ENCODE measurements at regions not wholly inside any gene's neighbourhood (a gene's known extent, or its start where the extent isn't known, plus 50 kb on each side); places are given as distances from the start of the nearest gene placed in this dataset.

GRCh38 chr3:54071601-54072000, 50.8 kb upstream of the CACNA2D3 start:
- H3K27me3 ChIP-seq (ENCODE audit: control insufficient read depth, insufficient read depth, low read length) = no peaks in the 10 kb centered on the region
- ChIA-PET CTCF (no interaction called here), POLR2A (no interaction called here)
- DNase-seq (ENCODE audit: low read depth) = no peak
- no peak for TF ChIP-seq CTCF (IDR thresholded peaks at IDR 0.05; ENCODE audit: insufficient read depth, low read depth, low read length)
- H3K4me3 ChIP-seq (ENCODE audit: low read depth, low read length) = no peak overlapping the region
- H3K36me3 ChIP-seq (ENCODE audit: control insufficient read depth, insufficient read depth, low read length) = no peaks in the 10 kb centered on the region

- H3K27me3 ChIP-seq (ENCODE audit: control insufficient read depth, insufficient read depth, low read length) = no peaks in the 10 kb centered on the region
- ChIA-PET POLR2A (no interaction called here), CTCF (no interaction called here)
- no peak for TF ChIP-seq CTCF (IDR thresholded peaks at IDR 0.05; ENCODE audit: insufficient read depth, low read depth, low read length)
- H3K4me3 ChIP-seq (ENCODE audit: low read depth, low read length) = no peak overlapping the region
- H3K36me3 ChIP-seq (ENCODE audit: control insufficient read depth, insufficient read depth, low read length) = no peaks in the 10 kb centered on the region
- no peak for DNase-seq (ENCODE audit: low read depth)
These were observed 52.4 kb upstream of the CACNA2D3 start for GRCh38 chr3:54069961-54070360.

GRCh38 chr3:54067055-54067698, 55.2 kb upstream of the CACNA2D3 start:
- no peak for DNase-seq (ENCODE audit: low read depth)

GRCh38 chr3:54066253-54066652, 56.1 kb upstream of the CACNA2D3 start:
- POLR2A ChIA-PET = no interaction called here
- TF ChIP-seq CTCF (IDR thresholded peaks at IDR 0.05; ENCODE audit: insufficient read depth, low read depth, low read length) = no peak
- Histone ChIP-seq H3K4me3 (ENCODE audit: low read depth, low read length) (no peak overlapping the region), H3K27me3 (ENCODE audit: control insufficient read depth, insufficient read depth, low read length) (no peaks in the 10 kb centered on the region), H3K36me3 (ENCODE audit: control insufficient read depth, insufficient read depth, low read length) (no peaks in the 10 kb centered on the region)
- no peak for DNase-seq (ENCODE audit: low read depth)
- CTCF ChIA-PET = no interaction called here

More at GRCh38 chr3:54067055-54067698, 55.2 kb upstream of the CACNA2D3 start:
- no peak overlapping the region for H3K4me3 ChIP-seq (ENCODE audit: low read depth, low read length)
- TF ChIP-seq CTCF (IDR thresholded peaks at IDR 0.05; ENCODE audit: insufficient read depth, low read depth, low read length) = no peak
- POLR2A ChIA-PET = no interaction called here
- CTCF ChIA-PET = no interaction called here
- no peaks in the 10 kb centered on the region for H3K36me3 ChIP-seq (ENCODE audit: control insufficient read depth, insufficient read depth, low read length)
- no peaks in the 10 kb centered on the region for H3K27me3 ChIP-seq (ENCODE audit: control insufficient read depth, insufficient read depth, low read length)

- CTCF ChIA-PET = interaction anchor here (0.6 kb wide), 1 partner anchor 306 kb away, joined by 3 read pairs; no protein-coding TSS in a partner anchor
- POLR2A ChIA-PET = no interaction called here
- TF ChIP-seq CTCF (IDR thresholded peaks at IDR 0.05; ENCODE audit: insufficient read depth, low read depth, low read length) = no peak
- Histone ChIP-seq H3K36me3 (ENCODE audit: control insufficient read depth, insufficient read depth, low read length) (no peaks in the 10 kb centered on the region), H3K27me3 (ENCODE audit: control insufficient read depth, insufficient read depth, low read length) (no peaks in the 10 kb centered on the region), H3K4me3 (ENCODE audit: low read depth, low read length) (no peak overlapping the region)
- DNase-seq (ENCODE audit: low read depth) = no peak
These were observed 56.8 kb upstream of the CACNA2D3 start for GRCh38 chr3:54065586-54065985.
